ENCODE measurements at regions not wholly inside any gene's neighbourhood (a gene's known extent, or its start where the extent isn't known, plus 50 kb on each side); places are given as distances from the start of the nearest gene placed in this dataset.

GRCh38 chr3:56914646-56915045 lies 112.9 kb upstream of the ARHGEF3 start:
- Mint-ChIP-seq H3K36me3 (ENCODE audit: low read depth) (peaks cover 12% of the 10 kb centered on the region), H3K4me3 (peak overlapping the region; percentile 82), H3K27ac (peak overlapping the region; percentile 91), H3K27me3 (no peaks in the 10 kb centered on the region), H3K4me1 (ENCODE audit: low read depth) (peaks cover 70% of the 10 kb centered on the region), H3K9me3 (peaks cover 3% of the 10 kb centered on the region)
- no peak for TF ChIP-seq CTCF (IDR thresholded peaks at IDR 0.05)
- intact Hi-C loops (cut with micrococcal nuclease), result loop anchor here (5.0 to 10.0 kb wide), 2 partner anchors 117 to 210 kb away; no protein-coding TSS in a partner anchor
- CTCF ChIA-PET, result interaction anchor here (0.8 to 6.0 kb wide), 6 partner anchors 12 to 115 kb away, joined by 3 to 72 read pairs (median 8); partner anchors contain the start of gene ARHGEF3
- ATAC-seq (no peak), DNase-seq (peak; percentile 31)
- POLR2A ChIA-PET, result interaction anchor here (0.6 to 6.6 kb wide), 6 partner anchors 11 to 113 kb away, joined by 3 to 79 read pairs (median 5); partner anchors contain the start of gene ARHGEF3

GRCh38 chr3:56911363-56911762 lies 109.6 kb upstream of the ARHGEF3 start:
- intact Hi-C loops (cut with micrococcal nuclease), result loop anchor here (10.0 kb wide), 1 partner anchor 207 kb away; no protein-coding TSS in a partner anchor
- ChIA-PET CTCF (interaction anchor here (0.7 to 1.4 kb wide), 3 partner anchors 60 to 112 kb away, joined by 3 to 6 read pairs (median 3); no protein-coding TSS in a partner anchor), POLR2A (interaction anchor here (0.9 to 1.4 kb wide), 5 partner anchors 9 to 48 kb away, joined by 3 to 5 read pairs (median 3); no protein-coding TSS in a partner anchor)
- no peak for ATAC-seq
- no peak for TF ChIP-seq CTCF (IDR thresholded peaks at IDR 0.05)
- Mint-ChIP-seq H3K27ac (no peak overlapping the region), H3K9me3 (peaks cover 3% of the 10 kb centered on the region), H3K36me3 (ENCODE audit: low read depth) (peaks cover 22% of the 10 kb centered on the region), H3K27me3 (no peaks in the 10 kb centered on the region), H3K4me1 (ENCODE audit: low read depth) (peaks cover 60% of the 10 kb centered on the region), H3K4me3 (no peak overlapping the region)
- DNase-seq, result no peak

- Mint-ChIP-seq H3K4me3 (no peak overlapping the region), H3K4me1 (ENCODE audit: low read depth) (peaks cover 62% of the 10 kb centered on the region), H3K36me3 (ENCODE audit: low read depth) (peaks cover 22% of the 10 kb centered on the region), H3K27ac (no peak overlapping the region), H3K9me3 (peaks cover 3% of the 10 kb centered on the region), H3K27me3 (no peaks in the 10 kb centered on the region)
- ATAC-seq (no peak), DNase-seq (no peak)
- ChIA-PET CTCF (interaction anchor here (1.0 kb wide), 1 partner anchor 78 kb away, joined by 3 read pairs; no protein-coding TSS in a partner anchor), POLR2A (interaction anchor here (0.6 to 1.7 kb wide), 2 partner anchors 11 to 282 kb away, joined by 3 to 4 read pairs; no protein-coding TSS in a partner anchor)
- intact Hi-C loops (cut with micrococcal nuclease), result no loop called here
- TF ChIP-seq CTCF (IDR thresholded peaks at IDR 0.05), result no peak
Observed at GRCh38 chr3:56909349-56909748, 107.6 kb upstream of the ARHGEF3 start.

- intact Hi-C loops (cut with micrococcal nuclease), result no loop called here
- Mint-ChIP-seq H3K9me3 (no peaks in the 10 kb centered on the region), H3K4me3 (no peak overlapping the region), H3K27me3 (no peaks in the 10 kb centered on the region), H3K36me3 (ENCODE audit: low read depth) (peaks cover 19% of the 10 kb centered on the region), H3K4me1 (ENCODE audit: low read depth) (peaks cover 55% of the 10 kb centered on the region), H3K27ac (no peak overlapping the region)
- ChIA-PET CTCF (interaction anchor here (0.9 kb wide), 1 partner anchor 107 kb away, joined by 3 read pairs; no protein-coding TSS in a partner anchor), POLR2A (interaction anchor here (1.7 kb wide), 1 partner anchor 9 kb away, joined by 4 read pairs; no protein-coding TSS in a partner anchor)
- ATAC-seq (no peak), DNase-seq (no peak)
- no peak for TF ChIP-seq CTCF (IDR thresholded peaks at IDR 0.05)
Observed at GRCh38 chr3:56908004-56908403, 106.3 kb upstream of the ARHGEF3 start.

GRCh38 chr3:56904552-56905215 lies 102.9 kb upstream of the ARHGEF3 start:
- no peak for ATAC-seq
- POLR2A ChIA-PET, result interaction anchor here (0.9 to 1.3 kb wide), 2 partner anchors 11 to 16 kb away, joined by 3 to 4 read pairs; no protein-coding TSS in a partner anchor

More at GRCh38 chr3:56904552-56905215, 102.9 kb upstream of the ARHGEF3 start:
- peaks cover 68% of the 10 kb centered on the region for H3K4me1 Mint-ChIP-seq (ENCODE audit: low read depth)
- DNase-seq, result no peak
- no peak overlapping the region for H3K27ac Mint-ChIP-seq
- TF ChIP-seq CTCF (IDR thresholded peaks at IDR 0.05), result no peak
- peaks cover 15% of the 10 kb centered on the region for H3K36me3 Mint-ChIP-seq (ENCODE audit: low read depth)
- H3K27me3 Mint-ChIP-seq, result no peaks in the 10 kb centered on the region
- intact Hi-C loops (cut with micrococcal nuclease), result no loop called here
- no peak overlapping the region for H3K4me3 Mint-ChIP-seq
- no peaks in the 10 kb centered on the region for H3K9me3 Mint-ChIP-seq
- CTCF ChIA-PET, result interaction anchor here (1.0 kb wide), 1 partner anchor 102 kb away, joined by 3 read pairs; no protein-coding TSS in a partner anchor
